ENCODE measurements at regions not wholly inside any gene's neighbourhood (a gene's known extent, or its start where the extent isn't known, plus 50 kb on each side); places are given as distances from the start of the nearest gene placed in this dataset.
"Not testable (repeated sequence)": the region's sequence is repeated elsewhere in the genome, so short reads cannot be mapped to it uniquely, and the experiment has no call there.

- TF ChIP-seq CTCF (tag by site-specific recombination; IDR thresholded peaks at IDR 0.05); ZNF596 (tag by site-specific recombination; IDR thresholded peaks at IDR 0.05); ELK4 (IDR thresholded peaks at IDR 0.05; ENCODE audit: borderline replicate concordance, low read depth, low read length); ZNF585B (tag by site-specific recombination; IDR thresholded peaks at IDR 0.05); ZNF843 (tag by site-specific recombination; IDR thresholded peaks at IDR 0.05); ZNF561 (tag by site-specific recombination; IDR thresholded peaks at IDR 0.05; ENCODE audit: borderline replicate concordance); ZBTB7A (tag by site-specific recombination; IDR thresholded peaks at IDR 0.05; ENCODE audit: low read depth): not testable (repeated sequence)
These were observed 363.9 kb upstream of the NPAP1 start for GRCh38 chr15:24311692-24312091.

Measured in HEK293 (cell line).